ENCODE measurements at regions not wholly inside any gene's neighbourhood (a gene's known extent, or its start where the extent isn't known, plus 50 kb on each side); places are given as distances from the start of the nearest gene placed in this dataset.

DNA sequence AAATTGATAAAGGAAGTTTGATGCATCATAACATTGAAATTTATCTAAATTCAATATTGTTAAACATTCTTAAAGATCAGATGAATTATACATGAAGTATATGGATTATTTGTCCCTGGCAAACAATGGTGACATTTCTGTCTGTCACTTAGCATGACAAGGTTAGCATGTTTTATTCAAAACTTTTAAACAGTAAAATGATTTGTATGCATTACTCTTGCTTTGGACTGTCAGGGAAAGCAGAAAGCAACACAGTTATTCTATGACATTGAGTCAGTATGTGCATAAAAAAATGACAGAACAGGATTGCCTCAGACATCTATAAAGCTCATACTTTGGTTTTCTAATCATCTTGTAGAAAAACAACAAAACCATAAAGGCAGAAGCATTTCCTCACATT lies 193.7 kb downstream of the IZUMO3 start:
- no peak for TF ChIP-seq POLR2A (IDR thresholded peaks at IDR 0.05; ENCODE audit: low read depth)
- TF ChIP-seq, protein P1, sequence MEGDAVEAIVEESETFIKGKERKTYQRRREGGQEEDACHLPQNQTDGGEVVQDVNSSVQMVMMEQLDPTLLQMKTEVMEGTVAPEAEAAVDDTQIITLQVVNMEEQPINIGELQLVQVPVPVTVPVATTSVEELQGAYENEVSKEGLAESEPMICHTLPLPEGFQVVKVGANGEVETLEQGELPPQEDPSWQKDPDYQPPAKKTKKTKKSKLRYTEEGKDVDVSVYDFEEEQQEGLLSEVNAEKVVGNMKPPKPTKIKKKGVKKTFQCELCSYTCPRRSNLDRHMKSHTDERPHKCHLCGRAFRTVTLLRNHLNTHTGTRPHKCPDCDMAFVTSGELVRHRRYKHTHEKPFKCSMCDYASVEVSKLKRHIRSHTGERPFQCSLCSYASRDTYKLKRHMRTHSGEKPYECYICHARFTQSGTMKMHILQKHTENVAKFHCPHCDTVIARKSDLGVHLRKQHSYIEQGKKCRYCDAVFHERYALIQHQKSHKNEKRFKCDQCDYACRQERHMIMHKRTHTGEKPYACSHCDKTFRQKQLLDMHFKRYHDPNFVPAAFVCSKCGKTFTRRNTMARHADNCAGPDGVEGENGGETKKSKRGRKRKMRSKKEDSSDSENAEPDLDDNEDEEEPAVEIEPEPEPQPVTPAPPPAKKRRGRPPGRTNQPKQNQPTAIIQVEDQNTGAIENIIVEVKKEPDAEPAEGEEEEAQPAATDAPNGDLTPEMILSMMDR (IDR thresholded peaks at IDR 0.05): no peak
- no peak for TF ChIP-seq EP300 (IDR thresholded peaks at IDR 0.05)
